H9 (cell line): ENCODE measurements at regions not wholly inside any gene's neighbourhood (a gene's known extent, or its start where the extent isn't known, plus 50 kb on each side); places are given as distances from the start of the nearest gene placed in this dataset.

Source experiments
- DNase-seq: peaks from one replicate; pipeline ENCODE4 v3.0.0-alpha.2; 2017
- H2AFZ ChIP-seq: one replicate; pipeline ENCODE4 v1.6.1; 2013; ENCODE audit warnings: mild to moderate bottlenecking, low read length, control low read depth, moderate library complexity
- H2AK5ac ChIP-seq: 2 replicates; pipeline ENCODE4 v1.6.1; 2013; ENCODE audit warnings: low read length, control low read depth, mixed read lengths; ENCODE audit not compliant: insufficient read length
- H2BK120ac ChIP-seq: one replicate; pipeline ENCODE4 v1.6.1; 2013; ENCODE audit warnings: low read depth, mild to moderate bottlenecking, low read length, control low read depth, inconsistent platforms; ENCODE audit not compliant: poor library complexity, severe bottlenecking
- H2BK12ac ChIP-seq: 2 replicates; pipeline ENCODE4 v1.6.1; 2013; ENCODE audit warnings: low read length, control low read depth, mixed read lengths, low read depth; ENCODE audit not compliant: insufficient read length
- H2BK15ac ChIP-seq: 2 replicates; pipeline ENCODE4 v1.6.1; 2013; ENCODE audit warnings: low read depth, low read length, control low read depth
- H2BK20ac ChIP-seq: one replicate; pipeline ENCODE4 v1.6.1; 2013; ENCODE audit warnings: low read depth, mild to moderate bottlenecking, low read length, control low read depth, inconsistent platforms; ENCODE audit not compliant: poor library complexity, severe bottlenecking
- H2BK5ac ChIP-seq: 2 replicates; pipeline ENCODE4 v1.6.1; 2013; ENCODE audit warnings: low read length, control low read depth, mixed read lengths; ENCODE audit not compliant: insufficient read length
- H3K14ac ChIP-seq: 2 replicates; pipeline ENCODE4 v1.6.1; 2013; ENCODE audit warnings: low read length, control low read depth; ENCODE audit not compliant: insufficient read depth
- H3K18ac ChIP-seq: 2 replicates; pipeline ENCODE4 v1.6.1; 2013; ENCODE audit warnings: low read depth, mild to moderate bottlenecking, mixed read lengths, low read length, control low read depth; ENCODE audit not compliant: insufficient read length
- H3K23ac ChIP-seq: 2 replicates; pipeline ENCODE4 v1.6.1; 2013; ENCODE audit warnings: low read length, control low read depth, mixed read lengths, low read depth; ENCODE audit not compliant: insufficient read length
- H3K23me2 ChIP-seq: 2 replicates; pipeline ENCODE4 v1.6.1; 2013; ENCODE audit warnings: low read depth, mild to moderate bottlenecking, mixed read lengths, low read length, control low read depth; ENCODE audit not compliant: insufficient read length, poor library complexity, severe bottlenecking
- H3K27ac ChIP-seq: 2 replicates; pipeline ENCODE4 v1.5.1; 2013; ENCODE audit warnings: low read length, control low read depth, mixed read lengths, low read depth; ENCODE audit not compliant: insufficient read length
- H3K27me3 ChIP-seq: 2 replicates; pipeline ENCODE4 v1.6.1; 2013; ENCODE audit warnings: low read length, control low read depth, inconsistent platforms; ENCODE audit not compliant: insufficient read depth
- H3K4ac ChIP-seq: 2 replicates; pipeline ENCODE4 v1.6.1; 2013; ENCODE audit warnings: low read depth, mild to moderate bottlenecking, control low read depth, inconsistent platforms, low read length, moderate library complexity
- H3K4me1 ChIP-seq: 2 replicates; pipeline ENCODE4 v1.6.1; 2013; ENCODE audit warnings: low read length, control low read depth, inconsistent platforms; ENCODE audit not compliant: insufficient read depth
- H3K4me2 ChIP-seq: 2 replicates; pipeline ENCODE4 v1.6.1; 2013; ENCODE audit warnings: low read length, control low read depth, mixed read lengths; ENCODE audit not compliant: insufficient read length, insufficient read depth
- H3K56ac ChIP-seq: 2 replicates; pipeline ENCODE4 v1.6.1; 2013; ENCODE audit warnings: low read depth, mild to moderate bottlenecking, mixed read lengths, low read length, control low read depth; ENCODE audit not compliant: insufficient read length
- H3K79me1 ChIP-seq: 2 replicates; pipeline ENCODE4 v1.6.1; 2013; ENCODE audit warnings: low read depth, mild to moderate bottlenecking, moderate library complexity, low read length, control low read depth, inconsistent platforms; ENCODE audit not compliant: insufficient read depth, poor library complexity, severe bottlenecking
- H3K79me2 ChIP-seq: 2 replicates; pipeline ENCODE4 v1.6.1; 2013; ENCODE audit warnings: low read length, control low read depth, inconsistent platforms; ENCODE audit not compliant: insufficient read depth
- H3K9ac ChIP-seq: 2 replicates; pipeline ENCODE4 v1.6.1; 2013; ENCODE audit warnings: low read length, control low read depth, mixed read lengths; ENCODE audit not compliant: insufficient read length; ENCODE audit errors: extremely low read depth
- H3K9me3 ChIP-seq: one replicate; pipeline ENCODE4 v1.6.1; 2013; ENCODE audit warnings: low read depth, low read length, inconsistent platforms; ENCODE audit not compliant: control insufficient read depth
- H3T11ph ChIP-seq: one replicate; pipeline ENCODE4 v1.6.1; 2013; ENCODE audit warnings: mild to moderate bottlenecking, low read length, control low read depth, inconsistent platforms
- H4K20me1 ChIP-seq: one replicate; pipeline ENCODE4 v1.6.1; 2013; ENCODE audit not compliant: control insufficient read depth, insufficient read length, insufficient read depth
- H4K5ac ChIP-seq: 2 replicates; pipeline ENCODE4 v1.6.1; 2013; ENCODE audit warnings: low read depth, mild to moderate bottlenecking, mixed read lengths, low read length, control low read depth; ENCODE audit not compliant: insufficient read length
- H4K8ac ChIP-seq: replicated peaks from 2 replicates; pipeline ENCODE4 v1.6.1; 2013; ENCODE audit warnings: low read length, control low read depth, mixed read lengths, low read depth; ENCODE audit not compliant: insufficient read length
- H4K91ac ChIP-seq: 2 replicates; pipeline ENCODE4 v1.6.1; 2013; ENCODE audit warnings: low read depth, mild to moderate bottlenecking, moderate library complexity, mixed read lengths, low read length, control low read depth; ENCODE audit not compliant: insufficient read length
- H3K27ac Mint-ChIP-seq, 3 experiments: 2 replicates in 2 of 3; 3 replicates in 1 of 3; pipeline ENCODE4 v1.8.0; 2020 to 2021; ENCODE audit warnings: mixed read lengths in 3 of 3, mild to moderate bottlenecking in 1 of 3, moderate library complexity in 1 of 3
- H3K27me3 Mint-ChIP-seq: 2 replicates; pipeline ENCODE4 v1.8.0; 2021; ENCODE audit warnings: low read depth, mild to moderate bottlenecking, moderate library complexity, mixed read lengths
- H3K36me3 Mint-ChIP-seq, 3 experiments: 2 replicates in 2 of 3; 3 replicates in 1 of 3; pipeline ENCODE4 v1.8.0; 2020 to 2021; ENCODE audit warnings: low read depth in 3 of 3, mixed read lengths in 3 of 3; ENCODE audit not compliant: insufficient read depth in 1 of 3
- H3K4me1 Mint-ChIP-seq, 2 experiments: 2 replicates each; pipeline ENCODE4 v1.8.0; 2020; ENCODE audit warnings: mixed read lengths in 2 of 2
- H3K4me3 Mint-ChIP-seq, 2 experiments: 2 replicates in 1 of 2; 3 replicates in 1 of 2; pipeline ENCODE4 v1.8.0; 2020 to 2021; ENCODE audit warnings: mild to moderate bottlenecking in 2 of 2, mixed read lengths in 2 of 2, moderate library complexity in 1 of 2
- H3K9me3 Mint-ChIP-seq, 2 experiments: 2 replicates in 1 of 2; 3 replicates in 1 of 2; pipeline ENCODE4 v1.8.0; 2020; ENCODE audit warnings: mild to moderate bottlenecking in 2 of 2, mixed read lengths in 2 of 2, moderate library complexity in 1 of 2
- CTCF ChIP-seq: fragments of 200-600 bp; sonication (generic); conservative IDR thresholded peaks from 3 replicates; pipeline ENCODE4 v1.8.0; 2021; ENCODE audit warnings: antibody characterized with exemption, mild to moderate bottlenecking
- WGBS: extraction: QIAGEN DNeasy Blood & Tissue Kit; methylation state at CpG from one replicate; pipeline ENCODE4 v1.1.7; 2013; ENCODE audit warnings: missing lambda C conversion rate, low lambda C conversion rate, mixed read lengths; ENCODE audit not compliant: insufficient read length; ENCODE audit errors: extremely low coverage; 5-methylcytosine and 5-hydroxymethylcytosine counted together

GRCh38 chr2:100655446-100655845 is 92.7 kb downstream of the PDCL3 start:
- Histone ChIP-seq H3K23me2 (no peaks in the 10 kb centered on the region), H2AFZ (no peak overlapping the region), H3K4me2 (no peak overlapping the region), H2AK5ac (no peak overlapping the region), H4K5ac (no peak overlapping the region), H3K9ac (no peak overlapping the region), H2BK5ac (no peak overlapping the region), H2BK20ac (no peak overlapping the region), H3K14ac (no peak overlapping the region), H3K18ac (no peak overlapping the region), H3T11ph (no peak overlapping the region), H3K4ac (no peak overlapping the region), H2BK120ac (no peak overlapping the region), H3K27me3 (no peaks in the 10 kb centered on the region), H3K56ac (no peak overlapping the region), H3K27ac (no peak overlapping the region), H3K79me2 (no peaks in the 10 kb centered on the region), H3K4me1 (no peaks in the 10 kb centered on the region), H3K23ac (no peak overlapping the region), H2BK15ac (no peak overlapping the region), H2BK12ac (no peak overlapping the region), H3K9me3 (no peaks in the 10 kb centered on the region), H4K8ac (no peak overlapping the region), H3K79me1 (no peaks in the 10 kb centered on the region), H4K91ac (no peak overlapping the region), H4K20me1 (no peaks in the 10 kb centered on the region)
- Mint-ChIP-seq H3K27me3 (no peaks in the 10 kb centered on the region; the same call in 1 of the 2 replicates), H3K36me3 (peaks cover 0 to 6% (median 2%) of the 10 kb centered on the region in 3 experiments; a peak in 2 of 7 replicates), H3K9me3 (peaks cover 0 to 5% of the 10 kb centered on the region in 2 experiments; a peak in 2 of 5 replicates), H3K4me3 (no peak overlapping the region; a peak in 1 of 5 replicates), H3K4me1 (no peaks in the 10 kb centered on the region), H3K27ac (peak overlapping the region in 1 of 3 experiments; percentile 73; a peak in 1 of 7 replicates)
- TF ChIP-seq CTCF: no peak
- WGBS: no CpG with 5 or more reads among the region's 5 CpGs
- DNase-seq: no peak
